ENCODE measurements at regions not wholly inside any gene's neighbourhood (a gene's known extent, or its start where the extent isn't known, plus 50 kb on each side); places are given as distances from the start of the nearest gene placed in this dataset.

- Histone ChIP-seq H3K36me3 (no peaks in the 10 kb centered on the region), H3K9me3 (ENCODE audit: severe bottlenecking) (no peaks in the 10 kb centered on the region), H3K27me3 (ENCODE audit: insufficient read depth, low read depth, severe bottlenecking) (no peaks in the 10 kb centered on the region), H3K4me3 (ENCODE audit: low read depth, low read length) (no peak overlapping the region), H3K27ac (no peak overlapping the region)
- TF ChIP-seq CTCF (IDR thresholded peaks at IDR 0.05; ENCODE audit: low read depth, low read length) = no peak
- no peak for DNase-seq
Measured at GRCh38 chr11:30665067-30665466, 78.9 kb upstream of the MPPED2 start.

- Histone ChIP-seq H3K27me3 (ENCODE audit: insufficient read depth, low read depth, severe bottlenecking) (no peaks in the 10 kb centered on the region), H3K9me3 (ENCODE audit: severe bottlenecking) (no peaks in the 10 kb centered on the region), H3K27ac (no peak overlapping the region), H3K4me3 (ENCODE audit: low read depth, low read length) (no peak overlapping the region), H3K36me3 (no peaks in the 10 kb centered on the region)
- TF ChIP-seq CTCF (IDR thresholded peaks at IDR 0.05; ENCODE audit: low read depth, low read length) = no peak
- no peak for DNase-seq
Measured at GRCh38 chr11:30653606-30654005, 67.5 kb upstream of the MPPED2 start.

GRCh38 chr11:30652801-30653200 lies 66.6 kb upstream of the MPPED2 start:
- Histone ChIP-seq H3K36me3 (no peaks in the 10 kb centered on the region), H3K27me3 (ENCODE audit: insufficient read depth, low read depth, severe bottlenecking) (no peaks in the 10 kb centered on the region), H3K4me3 (ENCODE audit: low read depth, low read length) (no peak overlapping the region), H3K27ac (no peak overlapping the region), H3K9me3 (ENCODE audit: severe bottlenecking) (no peaks in the 10 kb centered on the region)
- TF ChIP-seq CTCF (IDR thresholded peaks at IDR 0.05; ENCODE audit: low read depth, low read length) = no peak
- no peak for DNase-seq

- Histone ChIP-seq H3K27me3 (ENCODE audit: insufficient read depth, low read depth, severe bottlenecking) (no peaks in the 10 kb centered on the region), H3K27ac (no peak overlapping the region), H3K4me3 (ENCODE audit: low read depth, low read length) (no peak overlapping the region), H3K9me3 (ENCODE audit: severe bottlenecking) (no peaks in the 10 kb centered on the region), H3K36me3 (no peaks in the 10 kb centered on the region)
- TF ChIP-seq CTCF (IDR thresholded peaks at IDR 0.05; ENCODE audit: low read depth, low read length) = no peak
- DNase-seq = no peak
Measured at GRCh38 chr11:30650266-30650665, 64.1 kb upstream of the MPPED2 start.

Data from WERI-Rb-1 (cell line).